ENCODE measurements at regions not wholly inside any gene's neighbourhood (a gene's known extent, or its start where the extent isn't known, plus 50 kb on each side); places are given as distances from the start of the nearest gene placed in this dataset.
"Not testable (repeated sequence)": the region's sequence is repeated elsewhere in the genome, so short reads cannot be mapped to it uniquely, and the experiment has no call there.

DNA sequence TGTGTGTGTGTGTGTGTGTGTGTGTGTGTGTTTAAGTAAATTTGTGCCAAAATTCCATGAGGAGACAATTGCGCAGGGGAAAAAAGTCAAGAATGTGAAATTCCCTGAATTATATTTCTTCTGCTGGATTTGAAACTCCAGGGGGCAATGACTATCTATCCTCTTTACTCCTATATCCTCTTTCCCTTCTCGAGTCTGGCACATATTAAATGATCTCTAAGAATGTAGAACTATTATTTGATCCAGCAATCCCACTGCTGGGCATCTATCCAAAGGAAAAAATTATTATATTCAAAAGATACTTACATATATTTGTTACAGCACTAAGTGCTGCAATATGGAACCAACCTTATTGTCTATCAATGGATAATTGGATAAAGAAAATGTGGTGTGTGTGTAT, 350.1 kb upstream of the ADAMTS9 start:
- no peak for DNase-seq (ENCODE audit: low spot score)

DNA sequence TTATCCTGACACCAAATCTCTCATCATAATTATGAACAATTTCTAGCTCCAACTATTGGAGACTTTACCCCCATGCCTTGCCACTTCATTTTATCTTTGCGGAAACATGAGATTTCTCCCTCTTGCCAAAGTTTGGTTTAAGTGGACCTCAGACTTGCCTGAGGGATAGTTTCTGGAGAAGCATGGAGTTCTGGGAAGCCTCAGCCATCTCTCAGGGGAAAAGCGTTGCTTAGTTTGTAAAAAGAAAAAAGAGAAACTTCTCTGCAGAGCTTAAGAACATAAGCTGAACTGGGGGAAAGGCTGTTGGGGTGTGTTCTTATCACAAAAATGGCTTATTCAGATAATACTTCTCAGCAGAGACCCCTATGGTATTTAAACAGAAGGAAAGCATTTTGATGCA, 347.4 kb upstream of the ADAMTS9 start:
- DNase-seq (ENCODE audit: low spot score) = no peak

DNA sequence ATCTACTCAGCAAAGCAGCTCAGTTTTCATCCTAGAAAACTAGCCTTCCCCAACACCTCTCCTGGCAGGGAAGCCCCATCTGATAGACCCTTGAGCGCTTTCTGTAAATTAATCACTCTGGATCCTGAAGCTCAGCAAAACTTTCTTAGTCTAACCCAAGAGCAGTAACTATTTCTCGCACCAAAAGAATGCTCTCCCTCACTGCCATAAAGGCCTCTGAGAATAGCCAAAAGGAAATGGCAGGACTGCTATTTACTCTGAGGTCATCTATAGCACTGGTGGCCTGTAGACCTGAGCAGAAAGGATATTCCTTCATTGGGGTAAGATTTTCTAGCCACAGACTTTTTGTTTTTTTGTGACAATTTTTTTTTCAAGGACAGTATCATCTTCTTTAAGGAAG, 345.8 kb upstream of the ADAMTS9 start:
- DNase-seq (ENCODE audit: low spot score) = no peak

DNA sequence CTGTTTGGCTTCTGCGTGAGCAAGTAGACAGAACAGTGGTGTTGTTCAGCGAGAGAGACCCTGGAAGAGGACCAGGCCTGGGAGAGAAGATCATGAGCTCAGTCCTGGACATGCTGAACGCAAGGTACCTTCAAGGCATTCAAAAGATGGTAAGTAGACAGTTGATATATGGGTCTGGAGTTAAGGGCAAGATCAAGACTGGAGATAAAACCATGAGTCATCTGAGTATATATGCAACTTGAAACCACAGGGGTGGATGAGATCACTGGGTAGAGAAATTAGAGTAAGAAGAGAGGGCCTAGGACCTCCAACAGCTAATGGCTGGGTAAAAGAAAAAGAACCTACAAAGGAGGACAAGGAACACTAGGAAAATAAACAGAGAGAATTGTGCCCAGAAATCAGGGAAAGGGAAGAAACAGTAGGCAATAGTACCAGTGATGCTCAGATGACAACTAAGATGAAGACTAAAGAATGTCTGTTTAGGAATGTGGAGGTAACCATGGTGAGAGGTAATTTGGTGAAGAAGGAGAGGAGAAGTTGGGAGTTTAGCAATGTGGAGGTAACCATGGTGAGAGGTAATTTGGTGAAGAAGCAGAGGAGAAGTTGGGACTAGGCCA, 343.2 kb upstream of the ADAMTS9 start:
- DNase-seq (ENCODE audit: low spot score) = no peak

DNA sequence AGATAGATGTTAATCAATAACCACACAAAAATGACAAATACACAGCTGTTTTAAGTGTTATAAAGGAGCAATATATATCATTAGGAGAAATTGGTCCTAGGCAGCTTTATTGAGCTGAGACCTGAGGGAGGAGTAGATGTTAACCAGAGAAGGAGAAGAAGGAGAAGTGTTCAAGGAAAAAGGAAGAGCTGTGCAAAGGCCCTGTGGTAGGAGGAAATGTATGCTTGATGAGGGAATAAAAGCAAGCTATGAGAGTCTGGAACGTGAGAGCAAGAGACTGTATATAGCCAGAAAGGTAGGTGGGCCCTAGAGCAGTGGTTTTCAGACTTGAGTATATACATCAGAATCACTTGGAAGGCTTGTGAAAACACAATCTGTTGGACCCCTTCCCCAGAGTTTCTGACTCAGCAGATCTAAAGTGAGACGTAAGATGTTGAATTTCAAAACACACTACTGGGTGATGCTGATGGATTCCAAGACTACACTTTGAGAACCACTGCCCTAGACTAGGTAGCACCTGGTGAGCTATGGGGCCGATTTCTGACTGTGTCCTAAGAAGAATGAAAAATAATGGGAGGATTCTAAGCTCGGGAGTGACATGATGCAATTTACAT, 342.3 kb upstream of the ADAMTS9 start:
- DNase-seq (ENCODE audit: low spot score) = no peak

DNA sequence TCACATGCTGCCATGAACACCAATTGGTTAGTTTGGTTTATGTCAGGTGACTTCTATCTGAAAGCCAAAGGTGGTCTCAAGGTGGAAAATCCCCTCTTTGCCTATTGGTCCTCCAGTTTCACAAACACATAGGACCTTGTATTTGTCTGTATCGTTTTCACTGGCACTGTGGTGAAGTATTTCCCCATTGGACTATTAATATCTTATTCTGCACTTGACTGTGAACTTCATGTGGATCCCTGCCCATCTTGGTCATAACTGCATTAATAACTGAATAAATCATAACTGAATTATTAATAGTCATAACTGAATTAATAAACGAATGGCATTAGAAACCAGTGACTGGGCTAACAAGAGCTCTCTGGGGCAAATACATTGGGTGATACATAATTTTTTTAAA, 341.3 kb upstream of the ADAMTS9 start:
- DNase-seq (ENCODE audit: low spot score) = no peak

DNA sequence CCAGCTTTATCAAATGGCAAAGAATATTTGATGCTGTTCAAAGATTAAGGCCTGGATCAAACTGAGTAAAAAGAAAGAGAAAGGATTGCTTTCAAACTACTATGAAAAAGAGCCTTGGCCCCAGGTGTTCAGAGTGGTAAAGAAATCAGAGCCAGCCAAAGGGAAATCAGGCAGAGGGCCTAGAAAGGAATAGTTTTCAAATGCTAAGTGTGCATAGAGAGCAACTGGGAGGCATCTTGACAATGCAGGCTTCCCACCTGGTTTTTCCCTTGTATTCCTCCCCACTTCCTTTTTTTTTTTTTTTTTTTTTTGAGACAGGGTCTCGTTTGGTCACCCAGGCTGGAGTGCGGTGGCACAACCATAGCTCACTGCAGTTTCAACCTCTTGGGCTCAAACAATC, 340.2 kb upstream of the ADAMTS9 start:
- no peak for DNase-seq (ENCODE audit: low spot score)

DNA sequence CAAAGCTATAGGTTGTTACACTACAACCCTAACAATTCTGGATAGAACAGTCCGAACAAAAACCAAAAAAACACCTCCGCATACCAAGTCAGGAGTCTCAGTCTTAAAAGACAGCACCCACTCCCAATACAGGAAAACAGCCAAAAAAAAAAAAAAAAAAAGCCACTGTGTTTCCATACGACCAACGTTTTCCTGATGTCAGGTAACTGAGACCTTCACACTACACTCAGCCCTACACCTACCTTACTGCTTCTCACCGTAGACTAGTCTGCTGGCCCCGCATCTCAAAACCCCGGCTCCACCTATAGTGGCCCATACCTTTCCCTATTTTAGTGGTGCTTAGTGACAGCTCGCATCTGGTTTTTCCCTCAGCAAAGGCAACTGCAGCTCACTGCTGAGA, 339.5 kb upstream of the ADAMTS9 start:
- no peak for DNase-seq (ENCODE audit: low spot score)

DNA sequence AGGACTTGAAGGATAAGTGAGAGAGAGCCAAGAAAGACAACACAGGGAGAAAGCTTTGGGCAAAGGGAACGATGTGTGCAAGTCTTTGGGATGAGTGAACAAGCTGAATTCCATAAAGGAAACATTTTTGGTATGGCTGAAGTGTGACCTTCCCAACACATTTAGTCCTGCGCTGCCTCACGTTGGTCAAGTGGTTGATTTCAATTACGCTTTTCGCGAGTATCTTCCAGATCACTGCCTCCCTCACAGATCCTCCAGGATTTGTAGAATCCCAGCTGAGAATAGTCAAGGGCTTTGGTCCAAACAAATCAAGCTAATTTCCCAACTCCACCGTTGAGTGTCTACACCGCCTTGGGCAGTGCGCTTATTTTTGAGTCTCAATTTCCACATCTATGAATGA, 338.4 kb upstream of the ADAMTS9 start:
- DNase-seq (ENCODE audit: low spot score) = peak; percentile 2

DNA sequence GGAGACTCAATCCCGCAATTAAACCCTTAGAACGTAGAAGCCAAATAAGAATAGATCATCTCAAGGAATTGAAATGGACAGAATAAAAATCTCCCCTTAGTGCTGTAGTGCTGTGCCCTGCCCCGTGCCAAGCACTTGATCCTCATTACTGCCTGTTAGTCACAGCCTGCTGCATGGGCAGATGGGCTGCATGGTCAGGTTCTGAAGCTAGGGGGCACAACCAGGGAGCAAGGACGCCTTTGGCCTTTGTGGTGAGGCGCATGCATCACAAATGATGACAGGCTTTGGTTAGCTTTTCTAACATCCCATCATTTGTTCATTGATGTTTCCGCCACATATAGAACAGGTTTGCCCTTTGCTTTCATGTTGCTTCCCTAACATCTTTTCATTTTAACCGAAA, 336.3 kb upstream of the ADAMTS9 start:
- DNase-seq (ENCODE audit: low spot score) = no peak

DNA sequence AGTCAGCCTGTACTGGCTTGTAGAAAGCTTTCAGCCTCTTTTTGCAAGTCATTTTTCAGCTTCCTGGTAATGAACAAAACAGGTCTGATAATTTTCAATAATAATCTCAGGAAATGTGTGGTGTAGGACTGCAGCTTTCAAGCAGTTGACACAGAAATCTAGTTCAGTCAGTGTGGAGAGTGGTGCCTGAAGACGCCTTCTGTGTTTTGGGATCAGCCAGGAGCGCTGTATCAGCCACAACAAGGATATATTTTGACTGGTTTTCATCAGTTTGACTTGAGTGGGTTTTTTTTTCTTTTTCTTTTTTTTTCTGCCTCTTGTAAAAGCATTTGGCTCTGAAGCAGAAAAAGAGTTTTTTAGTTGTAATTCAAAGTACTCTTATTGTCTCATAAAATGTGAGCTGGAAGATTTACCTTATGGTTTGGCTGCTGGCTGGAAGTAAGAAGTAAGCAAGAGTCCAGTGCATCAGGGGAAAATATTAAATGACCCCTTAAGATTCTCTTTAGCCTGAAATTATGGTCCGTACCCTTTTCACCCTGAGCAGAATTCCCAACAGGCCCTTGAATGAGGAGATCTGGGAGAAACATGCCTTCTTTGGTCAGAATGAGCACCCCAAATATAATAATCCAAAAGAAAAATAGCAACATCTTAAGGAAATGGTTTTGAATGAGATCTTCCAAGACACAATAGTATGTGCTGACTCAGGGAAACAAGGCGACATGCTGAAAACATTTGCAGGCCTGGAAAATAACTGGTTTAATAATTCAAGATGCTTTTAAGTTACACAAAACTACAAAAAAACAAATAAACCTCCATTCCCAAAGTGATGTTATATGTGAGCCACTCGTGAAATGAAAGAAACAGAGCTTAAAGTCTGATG, 332.7 kb upstream of the ADAMTS9 start:
- DNase-seq (ENCODE audit: low spot score) = no peak

DNA sequence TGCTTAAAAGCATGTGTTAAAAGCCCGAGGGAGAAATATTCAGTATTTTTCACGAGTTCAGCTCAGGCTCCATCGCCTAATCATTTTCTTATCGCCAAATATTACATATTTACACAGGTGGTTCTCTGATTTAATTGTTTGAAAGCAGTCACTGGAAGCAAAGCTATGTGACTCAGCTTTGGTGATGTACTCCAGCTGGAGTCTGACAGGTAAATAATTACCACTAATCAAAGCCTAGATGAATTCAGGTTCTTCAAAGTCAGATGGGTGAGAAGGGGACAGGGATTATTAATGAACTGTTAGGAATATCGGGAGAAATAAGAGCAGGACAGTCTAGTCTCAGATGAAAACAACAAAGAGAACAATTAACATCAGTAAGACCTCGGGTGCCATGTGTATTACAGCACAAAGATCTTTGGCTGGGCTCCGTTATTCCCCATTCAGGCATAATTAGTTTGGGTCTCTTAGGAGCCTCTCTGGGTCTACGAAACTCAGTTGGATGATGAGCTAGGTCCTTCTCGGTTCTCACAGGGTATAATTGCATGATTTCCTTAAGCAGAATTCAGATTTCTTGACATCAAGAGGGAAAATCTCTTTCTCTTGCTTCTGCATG, 331.7 kb upstream of the ADAMTS9 start:
- no peak for DNase-seq (ENCODE audit: low spot score)

DNA sequence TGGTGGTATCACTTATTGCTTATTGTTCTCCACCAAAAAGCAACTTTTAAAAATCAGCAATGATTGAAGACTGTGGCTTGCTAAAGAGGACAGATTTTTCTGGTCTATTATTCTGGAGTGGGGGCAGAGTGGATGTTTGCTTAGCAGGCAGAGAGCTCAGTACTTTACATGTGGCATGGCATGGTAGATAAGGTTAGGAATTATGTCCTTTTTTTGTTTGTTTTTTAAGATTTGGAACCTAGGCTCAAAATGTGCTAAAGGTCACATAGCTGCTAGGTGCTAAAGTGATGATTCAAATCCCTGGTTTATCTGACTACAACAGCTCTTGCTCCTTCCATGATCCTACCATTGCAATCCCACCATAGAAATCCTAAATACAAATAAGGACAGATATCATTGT, 331.0 kb upstream of the ADAMTS9 start:
- no peak for DNase-seq (ENCODE audit: low spot score)

DNA sequence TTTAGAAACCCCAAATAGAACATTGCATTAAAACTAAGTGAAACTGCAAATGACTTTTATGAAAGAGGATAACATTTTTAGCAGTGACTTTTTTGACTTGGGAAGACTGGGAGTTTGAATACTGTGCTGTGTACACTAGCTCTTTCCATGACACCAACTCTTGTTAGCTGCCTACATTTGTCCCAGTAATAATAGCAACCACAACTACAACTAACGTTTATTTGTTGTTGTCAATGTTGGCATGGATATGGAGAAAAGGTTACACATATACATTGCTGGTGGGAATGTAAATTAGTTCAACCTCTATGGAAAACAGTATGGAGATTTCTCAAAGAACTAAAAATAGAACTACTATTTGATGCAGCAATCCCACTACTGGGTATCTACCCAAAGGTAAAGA, 329.6 kb upstream of the ADAMTS9 start:
- no peak for DNase-seq (ENCODE audit: low spot score)

DNA sequence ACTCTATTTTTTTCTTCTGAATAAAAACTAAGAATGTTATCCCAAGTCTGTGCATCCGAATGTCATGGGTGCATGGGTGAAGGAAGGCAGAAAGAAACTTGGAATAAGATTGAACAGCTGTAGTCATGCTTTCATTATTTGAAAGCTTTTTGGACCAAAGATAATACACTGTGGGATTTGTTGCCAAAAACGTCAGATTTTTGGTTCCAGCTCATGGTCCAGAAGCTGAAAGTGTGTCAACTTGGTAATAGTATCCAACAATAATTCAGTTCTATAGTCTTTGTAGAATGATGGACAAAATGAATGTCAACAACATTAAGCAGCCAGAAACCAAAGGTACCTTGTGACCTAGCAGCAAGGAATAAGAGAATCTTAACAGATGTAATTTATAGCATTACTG, 327.9 kb upstream of the ADAMTS9 start:
- DNase-seq (ENCODE audit: low spot score) = no peak

DNA sequence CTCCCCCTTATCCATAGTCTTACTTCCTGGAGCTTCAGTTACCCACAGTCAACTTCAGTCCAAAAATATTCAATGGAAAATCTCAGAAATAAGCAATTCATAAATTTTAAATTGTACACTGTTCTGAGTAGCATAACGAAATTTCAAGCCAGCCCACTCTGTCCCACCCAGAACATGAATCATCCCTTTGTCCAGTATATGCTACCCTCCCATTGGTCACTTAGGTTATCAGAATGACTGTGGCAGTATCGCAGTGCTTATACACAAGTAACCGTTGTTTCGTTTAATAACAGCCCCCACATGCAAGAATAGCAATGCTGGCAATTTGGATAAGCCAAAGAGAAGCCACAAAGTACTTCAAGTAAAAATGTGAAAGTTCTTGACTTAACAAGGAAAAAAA, 325.3 kb upstream of the ADAMTS9 start:
- DNase-seq (ENCODE audit: low spot score) = no peak

DNA sequence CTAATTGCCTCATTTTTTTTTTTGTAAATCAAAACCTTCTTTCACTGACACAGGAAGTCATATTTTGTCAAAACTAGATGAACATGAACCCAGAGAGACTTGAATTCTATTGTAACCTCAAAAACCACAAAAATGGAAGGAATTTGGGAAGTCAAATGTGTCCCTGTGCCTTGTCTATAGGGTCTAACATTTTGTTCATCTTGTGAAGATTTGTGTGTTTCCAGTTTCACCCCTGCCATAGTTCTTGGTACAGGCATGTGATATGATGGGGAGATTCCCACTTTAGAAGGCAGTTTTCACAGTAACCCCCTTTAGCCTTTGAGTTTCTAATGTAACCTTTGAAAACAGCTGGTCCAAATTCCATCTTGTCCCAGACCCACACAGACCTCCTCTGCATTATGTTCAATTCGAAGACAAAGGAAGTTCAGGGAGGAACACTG, 318.5 kb upstream of the ADAMTS9 start:
- no peak for DNase-seq (ENCODE audit: low spot score)

DNA sequence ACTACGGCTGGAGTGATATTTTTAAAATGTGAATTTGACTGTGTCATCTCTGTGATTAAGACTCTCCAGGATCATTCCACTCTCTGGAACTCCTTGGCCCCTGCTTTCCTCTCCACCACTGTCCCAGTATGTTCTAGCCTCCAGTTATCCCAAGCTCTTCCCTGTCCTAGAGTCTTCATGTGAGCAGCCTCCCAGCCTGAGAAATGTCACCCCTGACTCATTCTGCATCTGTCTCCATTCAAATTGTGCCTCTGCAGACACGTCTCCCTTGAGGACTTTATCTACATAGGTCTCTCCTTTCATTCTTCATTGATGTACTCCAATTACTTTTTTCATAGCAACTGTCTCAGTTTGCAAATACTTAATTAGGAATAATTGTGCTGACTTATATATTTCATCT, 317.7 kb upstream of the ADAMTS9 start:
- DNase-seq (ENCODE audit: low spot score) = no peak

DNA sequence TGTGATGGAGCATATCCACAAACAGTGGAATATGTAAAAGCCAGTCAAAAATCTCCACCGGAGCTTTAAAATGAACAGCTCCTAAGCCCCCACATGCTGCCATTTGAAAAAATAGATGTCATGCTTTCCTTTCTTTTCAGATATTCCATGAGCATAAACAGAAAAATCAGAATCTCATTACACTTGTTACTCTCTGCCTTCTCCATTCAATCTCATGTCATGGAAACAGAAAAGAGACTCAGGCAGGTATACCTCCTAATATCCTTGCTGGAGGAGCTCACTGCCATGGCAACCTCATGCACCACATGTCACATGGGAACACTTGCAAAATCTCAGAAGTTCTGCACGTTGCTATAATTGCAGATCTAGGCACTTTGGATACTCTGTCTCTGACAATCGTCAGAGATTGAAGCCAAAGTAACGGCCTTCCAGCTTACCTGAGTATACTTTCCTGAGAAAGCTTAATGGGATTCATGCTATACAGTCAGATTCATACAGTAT, 317.0 kb upstream of the ADAMTS9 start:
- no peak for DNase-seq (ENCODE audit: low spot score)

DNA sequence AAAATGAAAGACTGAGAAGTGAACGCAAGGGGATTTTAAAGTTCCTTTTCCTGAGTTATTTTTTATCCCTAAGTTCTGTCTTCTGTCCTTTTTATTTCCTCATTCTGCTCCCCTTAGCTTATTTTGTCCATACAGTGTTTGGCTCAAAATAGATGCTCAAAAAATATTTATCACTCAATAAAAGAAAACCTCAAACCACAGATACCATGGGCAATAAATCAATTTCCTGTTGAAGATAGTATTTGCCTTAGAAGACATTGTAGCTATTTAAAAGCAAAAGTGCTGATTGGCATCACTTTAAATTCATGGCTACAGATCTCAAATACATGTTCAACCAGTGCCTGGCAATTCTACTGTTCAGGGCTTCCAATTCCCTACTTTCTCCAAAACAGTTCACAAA, 316.5 kb upstream of the ADAMTS9 start:
- no peak for DNase-seq (ENCODE audit: low spot score)

DNA sequence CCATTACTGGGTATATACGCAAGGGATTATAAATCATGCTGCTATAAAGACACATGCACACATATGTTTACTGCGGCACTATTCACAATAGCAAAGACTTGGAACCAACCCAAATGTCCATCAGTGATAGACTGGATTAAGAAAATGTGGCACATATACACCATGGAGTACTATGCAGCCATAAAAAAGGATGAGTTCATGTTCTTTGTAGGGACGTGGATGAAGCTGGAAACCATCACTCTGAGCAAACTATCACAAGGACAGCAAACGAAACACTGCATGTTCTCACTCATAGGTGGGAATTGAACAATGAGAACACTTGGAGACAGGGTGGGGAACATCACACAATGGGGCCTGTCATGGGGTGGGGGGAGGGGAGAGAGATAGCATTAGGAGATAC, 313.3 kb upstream of the ADAMTS9 start:
- not testable (repeated sequence) for DNase-seq (ENCODE audit: low spot score)

DNA sequence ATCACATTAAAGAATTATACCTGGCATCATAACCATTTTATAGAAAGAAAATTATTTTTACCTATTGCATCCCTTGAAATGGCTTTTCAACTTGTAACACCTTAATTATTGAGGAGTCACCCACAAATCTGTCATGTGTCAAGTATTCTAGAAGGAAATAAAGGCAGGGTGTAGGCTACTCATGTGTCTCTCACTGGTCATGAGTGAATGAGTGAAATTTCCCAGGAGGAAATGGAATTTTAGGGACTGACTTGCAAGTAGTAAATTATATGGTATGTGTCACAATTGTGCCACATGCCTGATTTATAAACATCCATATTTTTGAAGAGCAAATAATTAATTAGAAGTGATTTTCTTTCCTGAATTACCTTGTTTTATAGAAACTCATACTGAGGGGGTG, 310.5 kb upstream of the ADAMTS9 start:
- DNase-seq (ENCODE audit: low spot score) = no peak

Data from cerebellar cortex (tissue), 1 donor.